HepG2 (cell line): ENCODE measurements at regions not wholly inside any gene's neighbourhood (a gene's known extent, or its start where the extent isn't known, plus 50 kb on each side); places are given as distances from the start of the nearest gene placed in this dataset.
A peak's percentile ranks its signal among the peaks of the same experiment; 100 is the strongest.

Experiments used
- ATF3 ChIP-seq: sonication (generic); formaldehyde crosslinking; IDR thresholded peaks from 2 replicates; pipeline ENCODE4 v1.4.0; 2020; ENCODE audit warnings: missing genetic modification reagents
- CERS6 ChIP-seq: sonication (generic); formaldehyde crosslinking; IDR thresholded peaks from 2 replicates; pipeline ENCODE4 v1.5.0; 2020; ENCODE audit warnings: missing genetic modification reagents
- CREB3 ChIP-seq: sonication (generic); formaldehyde crosslinking; IDR thresholded peaks from 2 replicates; pipeline ENCODE4 v1.5.0; 2020; ENCODE audit warnings: missing genetic modification reagents
- ETV5 ChIP-seq: IDR thresholded peaks from 2 replicates; pipeline ENCODE4 v1.6.1; 2018; ENCODE audit warnings: missing biosample characterization, missing genetic modification reagents, inconsistent platforms, borderline replicate concordance
- KDM3A ChIP-seq: IDR thresholded peaks from 2 replicates; pipeline ENCODE4 v1.6.1; 2018; ENCODE audit warnings: low read depth, missing compliant biosample characterization
- MBD4 ChIP-seq: IDR thresholded peaks from 2 replicates; pipeline ENCODE4 v1.6.1; 2012; ENCODE audit warnings: low read length, inconsistent platforms, borderline replicate concordance
- NAIF1 ChIP-seq: sonication (generic); formaldehyde crosslinking; IDR thresholded peaks from 2 replicates; pipeline ENCODE4 v1.5.0; 2020; ENCODE audit warnings: mild to moderate bottlenecking, missing genetic modification reagents, borderline replicate concordance
- NCOA1 ChIP-seq: sonication (generic); formaldehyde crosslinking; IDR thresholded peaks from 2 replicates; pipeline ENCODE4 v1.9.0; 2021; ENCODE audit warnings: missing genetic modification reagents
- NFRKB ChIP-seq: fragments of 450-650 bp; IDR thresholded peaks from 2 replicates; pipeline ENCODE4 v1.6.1; 2017
- SMAD9 ChIP-seq: sonication (generic); formaldehyde crosslinking; IDR thresholded peaks from 2 replicates; pipeline ENCODE4 v1.5.1; 2020; ENCODE audit warnings: mild to moderate bottlenecking, missing genetic modification reagents
- SMARCE1 ChIP-seq: fragments of 450-650 bp; IDR thresholded peaks from 2 replicates; pipeline ENCODE4 v1.6.1; 2017; ENCODE audit warnings: borderline replicate concordance
- ZBTB3 ChIP-seq: sonication (generic); formaldehyde crosslinking; IDR thresholded peaks from 2 replicates; pipeline ENCODE4 v1.4.0; 2020; ENCODE audit warnings: low read depth, mild to moderate bottlenecking, moderate library complexity, missing genetic modification reagents, borderline replicate concordance
- ZBTB44 ChIP-seq: sonication (generic); formaldehyde crosslinking; IDR thresholded peaks from 2 replicates; pipeline ENCODE4 v1.4.0; 2020; ENCODE audit warnings: missing genetic modification reagents
- ZNF180 ChIP-seq: sonication (generic); formaldehyde crosslinking; IDR thresholded peaks from 2 replicates; pipeline ENCODE4 v1.4.0; 2020; ENCODE audit warnings: low read depth, missing genetic modification reagents, borderline replicate concordance
- ZNF260 ChIP-seq: sonication (generic); formaldehyde crosslinking; IDR thresholded peaks from 2 replicates; pipeline ENCODE4 v1.4.0; 2020; ENCODE audit warnings: missing genetic modification reagents, low read depth, mild to moderate bottlenecking, borderline replicate concordance
- ZNF335 ChIP-seq: sonication (generic); formaldehyde crosslinking; IDR thresholded peaks from 2 replicates; pipeline ENCODE4 v1.4.0; 2020; ENCODE audit warnings: missing genetic modification reagents
- ZNF432 ChIP-seq: sonication (generic); formaldehyde crosslinking; IDR thresholded peaks from 2 replicates; pipeline ENCODE4 v1.5.0; 2020; ENCODE audit warnings: missing genetic modification reagents, mild to moderate bottlenecking, borderline replicate concordance
- ZNF569 ChIP-seq: sonication (generic); formaldehyde crosslinking; IDR thresholded peaks from 2 replicates; pipeline ENCODE4 v1.5.0; 2020; ENCODE audit warnings: mild to moderate bottlenecking, missing genetic modification reagents, moderate library complexity, borderline replicate concordance
- ZNF572 ChIP-seq: sonication (generic); formaldehyde crosslinking; IDR thresholded peaks from 2 replicates; pipeline ENCODE4 v1.5.1; 2020; ENCODE audit warnings: mild to moderate bottlenecking, missing genetic modification reagents
- ZNF687 ChIP-seq: sonication (generic); formaldehyde crosslinking; IDR thresholded peaks from 2 replicates; pipeline ENCODE4 v1.5.1; 2020; ENCODE audit warnings: mild to moderate bottlenecking, missing genetic modification reagents, moderate library complexity
- ZNF704 ChIP-seq: sonication (generic); formaldehyde crosslinking; IDR thresholded peaks from 2 replicates; pipeline ENCODE4 v1.8.1; 2023; ENCODE audit warnings: mild to moderate bottlenecking, inconsistent platforms, moderate library complexity, missing genetic modification reagents, borderline replicate concordance

GRCh38 chr2:234880551-234881211, 71.1 kb upstream of the SH3BP4 start (continued):
- TF ChIP-seq ZNF572 (CRISPR knock-in tag) (no peak), ZBTB44 (CRISPR knock-in tag) (0 out of 2 replicates have a peak, but pooled peaks have one; percentile 71), ZNF569 (CRISPR knock-in tag) (peak; percentile 76; the same call in 1 of the 2 replicates), ZBTB3 (CRISPR knock-in tag) (peak; percentile 83; the same call in 1 of the 2 replicates), MBD4 (peak; percentile 86), SMARCE1 (no peak), NFRKB (no peak), ZNF432 (CRISPR knock-in tag) (no peak), ZNF180 (CRISPR knock-in tag) (no peak), ZNF687 (peak; percentile 38; the same call in 1 of the 2 replicates), SMAD9 (CRISPR knock-in tag) (no peak), NAIF1 (CRISPR knock-in tag) (peak; percentile 94), ZNF260 (CRISPR knock-in tag) (no peak), ETV5 (CRISPR knock-in tag) (peak; percentile 85; the same call in 1 of the 2 replicates), ZNF335 (CRISPR knock-in tag) (peak; percentile 90; the same call in 1 of the 2 replicates), KDM3A (CRISPR knock-in tag) (peak; percentile 78; the same call in 1 of the 2 replicates), ATF3 (CRISPR knock-in tag) (peak; percentile 99), NCOA1 (CRISPR knock-in tag) (no peak; the same call in 1 of the 2 replicates), CREB3 (CRISPR knock-in tag) (no peak), CERS6 (CRISPR knock-in tag) (no peak), ZNF704 (CRISPR knock-in tag) (no peak)
